Gastroesophageal sphincter (tissue), 4 donors: ENCODE measurements at regions not wholly inside any gene's neighbourhood (a gene's known extent, or its start where the extent isn't known, plus 50 kb on each side); places are given as distances from the start of the nearest gene placed in this dataset.
"Not testable (repeated sequence)": the region's sequence is repeated elsewhere in the genome, so short reads cannot be mapped to it uniquely, and the experiment has no call there.

Source experiments
- ATAC-seq: fragments of 150-250 bp; one replicate; pipeline ENCODE4 v1.9.1; 2016; ENCODE audit warnings: mild to moderate bottlenecking, moderate library complexity
- H3K27ac ChIP-seq, 4 donors: fragments of 200-600 bp; sonication (generic) in 3 of 4; 1 replicate in 3 of 4; 2 replicates in 1 of 4; pipeline ENCODE4 v1.5.1; 2016 to 2019
- H3K27me3 ChIP-seq: fragments of 200-600 bp; sonication (generic); one replicate; pipeline ENCODE4 v1.5.1; 2019
- H3K36me3 ChIP-seq, 2 donors: fragments of 200-600 bp; sonication (generic); one replicate each; pipeline ENCODE4 v1.5.1; 2019; ENCODE audit warnings: control low read depth in 1 of 2
- H3K4me1 ChIP-seq, 3 donors: fragments of 200-600 bp; sonication (generic); 1 replicate in 2 of 3; 2 replicates in 1 of 3; pipeline ENCODE4 v1.5.1; 2016 to 2019; ENCODE audit warnings: control low read depth in 2 of 3
- H3K4me3 ChIP-seq, 2 donors: fragments of 200-600 bp; sonication (generic); one replicate each; pipeline ENCODE4 v1.5.1; 2019; ENCODE audit warnings: mild to moderate bottlenecking in 1 of 2, moderate library complexity in 1 of 2
- H3K9me3 ChIP-seq, 3 donors: fragments of 200-600 bp; sonication (generic); one replicate each; pipeline ENCODE4 v1.5.1; 2017 to 2019; ENCODE audit warnings: control low read depth in 2 of 3
- EP300 ChIP-seq: sonication (generic); formaldehyde crosslinking; IDR thresholded peaks from one replicate; pipeline ENCODE4 v1.6.1; 2017; ENCODE audit warnings: antibody characterized with exemption, mild to moderate bottlenecking
- POLR2A ChIP-seq, 2 donors: fragments of 450-650 bp; IDR thresholded peaks; one replicate each; pipeline ENCODE4 v1.6.1; 2017; ENCODE audit warnings: antibody characterized with exemption in 2 of 2, mild to moderate bottlenecking in 2 of 2, moderate library complexity in 1 of 2
- POLR2AphosphoS5 ChIP-seq: sonication (generic); formaldehyde crosslinking; IDR thresholded peaks from one replicate; pipeline ENCODE4 v1.6.1; 2017; ENCODE audit warnings: antibody characterized with exemption
- WGBS, 2 donors: methylation state at CpG; one replicate each; pipeline ENCODE4 v1.1.5; 2018; ENCODE audit warnings: low coverage in 1 of 2; 5-methylcytosine and 5-hydroxymethylcytosine counted together
- TF ChIP-seq, protein P1 (sequence below), 4 experiments: fragments of 200-600 bp in 2 of 4; fragments of 450-650 bp in 2 of 4; sonication (generic) in 1 of 4; IDR thresholded peaks; one replicate each; pipeline ENCODE4 v1.5.1; 2017 to 2019; ENCODE audit warnings: antibody characterized with exemption in 4 of 4, mild to moderate bottlenecking in 2 of 4, moderate library complexity in 2 of 4

- Histone ChIP-seq H3K4me3 (no peak overlapping the region), H3K36me3 (no peaks in the 10 kb centered on the region), H3K9me3 (no peaks in the 10 kb centered on the region), H3K27me3 (no peaks in the 10 kb centered on the region), H3K27ac (no peak overlapping the region), H3K4me1 (no peaks in the 10 kb centered on the region)
- ATAC-seq: no peak
- TF ChIP-seq EP300 (no peak), POLR2A (IDR thresholded peaks at IDR 0.05) (no peak), POLR2AphosphoS5 (no peak)
- TF ChIP-seq, protein P1, sequence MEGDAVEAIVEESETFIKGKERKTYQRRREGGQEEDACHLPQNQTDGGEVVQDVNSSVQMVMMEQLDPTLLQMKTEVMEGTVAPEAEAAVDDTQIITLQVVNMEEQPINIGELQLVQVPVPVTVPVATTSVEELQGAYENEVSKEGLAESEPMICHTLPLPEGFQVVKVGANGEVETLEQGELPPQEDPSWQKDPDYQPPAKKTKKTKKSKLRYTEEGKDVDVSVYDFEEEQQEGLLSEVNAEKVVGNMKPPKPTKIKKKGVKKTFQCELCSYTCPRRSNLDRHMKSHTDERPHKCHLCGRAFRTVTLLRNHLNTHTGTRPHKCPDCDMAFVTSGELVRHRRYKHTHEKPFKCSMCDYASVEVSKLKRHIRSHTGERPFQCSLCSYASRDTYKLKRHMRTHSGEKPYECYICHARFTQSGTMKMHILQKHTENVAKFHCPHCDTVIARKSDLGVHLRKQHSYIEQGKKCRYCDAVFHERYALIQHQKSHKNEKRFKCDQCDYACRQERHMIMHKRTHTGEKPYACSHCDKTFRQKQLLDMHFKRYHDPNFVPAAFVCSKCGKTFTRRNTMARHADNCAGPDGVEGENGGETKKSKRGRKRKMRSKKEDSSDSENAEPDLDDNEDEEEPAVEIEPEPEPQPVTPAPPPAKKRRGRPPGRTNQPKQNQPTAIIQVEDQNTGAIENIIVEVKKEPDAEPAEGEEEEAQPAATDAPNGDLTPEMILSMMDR (IDR thresholded peaks at IDR 0.05): no peak
- 88 to 90% methylated on average over 5 of the region's 5 CpGs for WGBS, 2 donors
Observed at GRCh38 chr13:67932991-67933390, 702.9 kb upstream of the PCDH9 start.

GRCh38 chr13:67917291-67917987 lies 687.3 kb upstream of the PCDH9 start:
- Histone ChIP-seq H3K4me3 (no peak overlapping the region), H3K36me3 (no peaks in the 10 kb centered on the region), H3K27ac (no peak overlapping the region), H3K27me3 (no peaks in the 10 kb centered on the region), H3K4me1 (no peaks in the 10 kb centered on the region), H3K9me3 (peaks cover 0 to 9% (median 0%) of the 10 kb centered on the region in 3 donors)
- no peak for TF ChIP-seq POLR2A (IDR thresholded peaks at IDR 0.05)
- TF ChIP-seq POLR2AphosphoS5: no peak
- TF ChIP-seq, protein P1 (IDR thresholded peaks at IDR 0.05): no peak
- TF ChIP-seq EP300: no peak
- 62 to 72% methylated on average over 5 of the region's 5 CpGs for WGBS, 2 donors
- no peak for ATAC-seq

DNA sequence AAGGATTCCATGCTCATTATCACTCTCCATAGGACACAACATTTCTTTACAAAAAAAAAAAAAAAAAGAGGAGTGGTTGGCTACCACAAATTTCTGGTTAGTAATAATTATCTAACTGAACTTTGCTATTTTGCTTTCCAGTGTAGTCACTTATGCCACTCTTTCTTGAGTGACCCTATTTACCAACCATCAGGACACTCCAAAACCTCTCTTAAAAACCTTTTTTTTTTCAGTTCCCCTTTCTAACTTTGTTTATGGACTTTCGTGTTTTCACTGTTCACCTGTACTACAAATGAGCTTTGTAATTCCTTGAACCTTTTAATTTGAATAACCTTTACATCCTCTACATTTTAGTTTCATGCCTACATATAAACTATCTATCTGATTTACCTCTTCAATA lies 686.5 kb upstream of the PCDH9 start:
- 58 to 90% methylated on average over 1 of the region's 1 CpG for WGBS, 2 donors
- Histone ChIP-seq H3K36me3 (no peaks in the 10 kb centered on the region), H3K27me3 (no peaks in the 10 kb centered on the region), H3K9me3 (peaks cover 0 to 8% (median 0%) of the 10 kb centered on the region in 3 donors), H3K27ac (no peak overlapping the region), H3K4me1 (no peaks in the 10 kb centered on the region), H3K4me3 (no peak overlapping the region)
- TF ChIP-seq EP300: no peak
- TF ChIP-seq POLR2AphosphoS5: no peak
- ATAC-seq: no peak

DNA sequence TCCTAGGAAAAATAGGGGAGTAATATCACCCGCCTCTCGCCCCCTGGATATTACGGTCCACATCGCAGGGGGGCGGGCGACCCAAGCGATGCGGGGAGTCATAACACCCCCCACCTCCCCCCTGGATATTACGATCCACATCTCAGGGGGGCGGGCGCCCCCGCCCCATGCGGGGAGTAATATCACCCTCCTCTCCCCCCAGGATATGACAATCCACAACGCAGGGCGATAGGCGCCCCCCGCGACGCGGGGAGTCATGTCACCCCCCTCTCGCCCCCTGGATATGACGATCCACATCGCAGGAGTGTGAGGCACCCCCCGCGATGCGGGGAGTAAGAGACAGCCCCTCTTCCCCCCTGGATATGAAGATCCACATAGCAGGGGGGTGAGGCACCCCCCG lies 684.4 kb upstream of the PCDH9 start:
- Histone ChIP-seq H3K4me3 (no peak overlapping the region), H3K4me1 (no peaks in the 10 kb centered on the region), H3K27ac (no peak overlapping the region), H3K36me3 (no peaks in the 10 kb centered on the region), H3K9me3 (peaks cover 0 to 8% (median 0%) of the 10 kb centered on the region in 3 donors), H3K27me3 (no peaks in the 10 kb centered on the region)
- TF ChIP-seq, protein P1 (IDR thresholded peaks at IDR 0.05): no peak
- TF ChIP-seq EP300 (no peak), POLR2AphosphoS5 (no peak), POLR2A (IDR thresholded peaks at IDR 0.05) (no peak)
- ATAC-seq: no peak
- 67 to 93% methylated on average over 3 of the region's 27 CpGs for WGBS, 2 donors

DNA sequence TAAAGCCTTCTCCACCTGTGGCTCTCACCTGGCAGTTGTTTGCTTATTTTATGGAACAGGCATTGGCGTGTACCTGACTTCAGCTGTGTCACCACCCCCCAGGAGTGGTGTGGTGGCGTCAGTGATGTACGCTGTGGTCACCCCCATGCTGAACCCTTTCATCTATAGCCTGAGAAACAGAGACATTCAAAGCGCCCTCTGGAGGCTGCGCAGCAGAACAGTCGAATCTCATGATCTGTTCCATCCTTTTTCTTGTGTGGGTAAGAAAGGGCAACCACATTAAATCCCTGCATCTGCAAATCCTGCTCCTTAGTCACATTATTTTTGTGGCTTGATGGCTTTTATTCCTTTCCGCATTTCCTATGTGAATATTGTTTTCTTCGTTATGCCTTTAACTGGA lies 672.8 kb upstream of the PCDH9 start:
- ATAC-seq, H3K4me1 ChIP-seq: not testable (repeated sequence)
- 62 to 67% methylated on average over 4 to 8 of the region's 8 CpGs for WGBS, 2 donors

GRCh38 chr13:67880916-67881315 lies 650.8 kb upstream of the PCDH9 start:
- 90 to 94% methylated on average over 1 of the region's 1 CpG for WGBS, 2 donors
- H3K27ac ChIP-seq: no peak overlapping the region
- no peak for ATAC-seq
- H3K4me1 ChIP-seq: no peaks in the 10 kb centered on the region
- peaks cover 0 to 9% (median 0%) of the 10 kb centered on the region in 3 donors for H3K9me3 ChIP-seq
- no peak for TF ChIP-seq POLR2A (IDR thresholded peaks at IDR 0.05)
- no peak for TF ChIP-seq POLR2AphosphoS5
- TF ChIP-seq EP300: no peak
- TF ChIP-seq, protein P1 (IDR thresholded peaks at IDR 0.05): no peak
- H3K27me3 ChIP-seq: no peaks in the 10 kb centered on the region
- H3K36me3 ChIP-seq: no peaks in the 10 kb centered on the region
- H3K4me3 ChIP-seq: no peak overlapping the region

More for the DNA sequence above, 672.8 kb upstream of the PCDH9 start:
- H3K4me3 ChIP-seq, H3K36me3 ChIP-seq, H3K27ac ChIP-seq, H3K9me3 ChIP-seq, H3K27me3 ChIP-seq: not testable (repeated sequence)
